GM18507 (cell line): ENCODE measurements at regions not wholly inside any gene's neighbourhood (a gene's known extent, or its start where the extent isn't known, plus 50 kb on each side); places are given as distances from the start of the nearest gene placed in this dataset.
A peak's percentile ranks its signal among the peaks of the same experiment; 100 is the strongest.

Source experiments
- DNase-seq: peaks from one replicate; pipeline ENCODE4 v3.0.0; 2011; ENCODE audit warnings: low read depth; ENCODE audit not compliant: insufficient read length; ENCODE audit errors: extremely low spot score
- FAIRE-seq: peaks from 2 replicates; lab custom pipeline; 2011; peaks lifted over from hg19 to GRCh38; lab: Jason Lieb, UNC

GRCh38 chr1:30379684-30380624 is 343.4 kb downstream of the MATN1 start:
- peak; percentile 60 for DNase-seq
- peak; percentile 85 for FAIRE-seq

GRCh38 chr1:30378991-30379581 is 344.3 kb downstream of the MATN1 start:
- FAIRE-seq (no peak), DNase-seq (no peak)

- DNase-seq (no peak), FAIRE-seq (no peak)
These were observed 345.3 kb downstream of the MATN1 start for GRCh38 chr1:30378003-30378596.

GRCh38 chr1:30377230-30378002 is 346.0 kb downstream of the MATN1 start:
- FAIRE-seq (no peak), DNase-seq (no peak)

- DNase-seq (no peak), FAIRE-seq (no peak)
These were observed 347.2 kb downstream of the MATN1 start for GRCh38 chr1:30376054-30376697.

GRCh38 chr1:30375156-30375555 is 348.2 kb downstream of the MATN1 start:
- no peak for DNase-seq
- FAIRE-seq = no peak

GRCh38 chr1:30374400-30375070 is 348.9 kb downstream of the MATN1 start:
- FAIRE-seq (no peak), DNase-seq (no peak)

GRCh38 chr1:30373471-30374399 is 349.6 kb downstream of the MATN1 start:
- FAIRE-seq (no peak), DNase-seq (no peak)

GRCh38 chr1:30372792-30373433 is 350.5 kb downstream of the MATN1 start:
- DNase-seq = no peak
- no peak for FAIRE-seq

GRCh38 chr1:30371888-30372791 is 351.2 kb downstream of the MATN1 start:
- FAIRE-seq (no peak), DNase-seq (no peak)

GRCh38 chr1:30371179-30371788 is 352.1 kb downstream of the MATN1 start:
- DNase-seq (no peak), FAIRE-seq (no peak)

GRCh38 chr1:30368651-30369240 is 354.6 kb downstream of the MATN1 start:
- DNase-seq (no peak), FAIRE-seq (no peak)

GRCh38 chr1:30366911-30367310 is 356.5 kb downstream of the MATN1 start:
- DNase-seq (no peak), FAIRE-seq (no peak)

GRCh38 chr1:30366199-30366598 is 357.2 kb downstream of the MATN1 start:
- no peak for FAIRE-seq
- DNase-seq = no peak

- FAIRE-seq = no peak
These were observed 357.8 kb downstream of the MATN1 start for GRCh38 chr1:30365596-30365995.

GRCh38 chr1:30363031-30363430 is 360.4 kb downstream of the MATN1 start:
- no peak for FAIRE-seq
- no peak for DNase-seq

More at GRCh38 chr1:30365596-30365995, 357.8 kb downstream of the MATN1 start:
- no peak for DNase-seq
